ENCODE measurements at regions not wholly inside any gene's neighbourhood (a gene's known extent, or its start where the extent isn't known, plus 50 kb on each side); places are given as distances from the start of the nearest gene placed in this dataset.
"Not testable (repeated sequence)": the region's sequence is repeated elsewhere in the genome, so short reads cannot be mapped to it uniquely, and the experiment has no call there.

GRCh38 chr2:203606051-203606450 is 71.0 kb upstream of the RAPH1 start:
- no peaks in the 10 kb centered on the region for H3K36me3 ChIP-seq (ENCODE audit: control insufficient read depth, insufficient read depth, low read length)
- H3K9me3 ChIP-seq (ENCODE audit: control insufficient read depth, low read length): no peaks in the 10 kb centered on the region
- H3K9ac ChIP-seq (ENCODE audit: low read length): no peak overlapping the region
- H3K4me3 ChIP-seq (ENCODE audit: low read length): no peak overlapping the region
- H3K4me1 ChIP-seq (ENCODE audit: control insufficient read depth, insufficient read depth, low read length): peaks cover 13% of the 10 kb centered on the region
- no peaks in the 10 kb centered on the region for H3K27me3 ChIP-seq (ENCODE audit: control insufficient read depth, insufficient read depth, low read length)

- Histone ChIP-seq H3K4me3 (ENCODE audit: low read length) (no peak overlapping the region), H3K36me3 (ENCODE audit: control insufficient read depth, insufficient read depth, low read length) (no peaks in the 10 kb centered on the region), H3K9ac (ENCODE audit: low read length) (no peak overlapping the region), H3K27me3 (ENCODE audit: control insufficient read depth, insufficient read depth, low read length) (no peaks in the 10 kb centered on the region), H3K4me1 (ENCODE audit: control insufficient read depth, insufficient read depth, low read length) (peaks cover under 1% of the 10 kb centered on the region), H3K9me3 (ENCODE audit: control insufficient read depth, low read length) (no peaks in the 10 kb centered on the region)
These were observed 75.5 kb upstream of the RAPH1 start for GRCh38 chr2:203610558-203610957.

- Histone ChIP-seq H3K4me3 (ENCODE audit: low read length) (no peak overlapping the region), H3K36me3 (ENCODE audit: control insufficient read depth, insufficient read depth, low read length) (no peaks in the 10 kb centered on the region), H3K27me3 (ENCODE audit: control insufficient read depth, insufficient read depth, low read length) (no peaks in the 10 kb centered on the region), H3K4me1 (ENCODE audit: control insufficient read depth, insufficient read depth, low read length) (no peaks in the 10 kb centered on the region), H3K9me3 (ENCODE audit: control insufficient read depth, low read length) (no peaks in the 10 kb centered on the region), H3K9ac (ENCODE audit: low read length) (no peak overlapping the region)
These were observed 77.1 kb upstream of the RAPH1 start for GRCh38 chr2:203612246-203612645.

- Histone ChIP-seq H3K9ac (ENCODE audit: low read length) (no peak overlapping the region), H3K36me3 (ENCODE audit: control insufficient read depth, insufficient read depth, low read length) (no peaks in the 10 kb centered on the region), H3K27me3 (ENCODE audit: control insufficient read depth, insufficient read depth, low read length) (no peaks in the 10 kb centered on the region), H3K4me1 (ENCODE audit: control insufficient read depth, insufficient read depth, low read length) (no peaks in the 10 kb centered on the region), H3K4me3 (ENCODE audit: low read length) (no peak overlapping the region), H3K9me3 (ENCODE audit: control insufficient read depth, low read length) (no peaks in the 10 kb centered on the region)
These were observed 84.3 kb upstream of the RAPH1 start for GRCh38 chr2:203619267-203619878.

GRCh38 chr2:203621981-203622515 is 84.4 kb upstream of the CD28 start:
- Histone ChIP-seq H3K9ac (ENCODE audit: low read length) (no peak overlapping the region), H3K36me3 (ENCODE audit: control insufficient read depth, insufficient read depth, low read length) (no peaks in the 10 kb centered on the region), H3K27me3 (ENCODE audit: control insufficient read depth, insufficient read depth, low read length) (no peaks in the 10 kb centered on the region), H3K4me1 (ENCODE audit: control insufficient read depth, insufficient read depth, low read length) (peaks cover 5% of the 10 kb centered on the region), H3K4me3 (ENCODE audit: low read length) (no peak overlapping the region), H3K9me3 (ENCODE audit: control insufficient read depth, low read length) (no peaks in the 10 kb centered on the region)

- Histone ChIP-seq H3K27me3 (ENCODE audit: control insufficient read depth, insufficient read depth, low read length) (no peaks in the 10 kb centered on the region), H3K9ac (ENCODE audit: low read length) (no peak overlapping the region), H3K9me3 (ENCODE audit: control insufficient read depth, low read length) (no peaks in the 10 kb centered on the region), H3K4me3 (ENCODE audit: low read length) (no peak overlapping the region), H3K36me3 (ENCODE audit: control insufficient read depth, insufficient read depth, low read length) (no peaks in the 10 kb centered on the region), H3K4me1 (ENCODE audit: control insufficient read depth, insufficient read depth, low read length) (peaks cover 12% of the 10 kb centered on the region)
These were observed 83.3 kb upstream of the CD28 start for GRCh38 chr2:203623096-203623495.

GRCh38 chr2:203623661-203624060 is 82.8 kb upstream of the CD28 start:
- H3K27me3 ChIP-seq (ENCODE audit: control insufficient read depth, insufficient read depth, low read length): no peaks in the 10 kb centered on the region
- no peaks in the 10 kb centered on the region for H3K36me3 ChIP-seq (ENCODE audit: control insufficient read depth, insufficient read depth, low read length)
- no peak overlapping the region for H3K9ac ChIP-seq (ENCODE audit: low read length)
- H3K9me3 ChIP-seq (ENCODE audit: control insufficient read depth, low read length): no peaks in the 10 kb centered on the region
- no peak overlapping the region for H3K4me3 ChIP-seq (ENCODE audit: low read length)
- peaks cover 12% of the 10 kb centered on the region for H3K4me1 ChIP-seq (ENCODE audit: control insufficient read depth, insufficient read depth, low read length)

GRCh38 chr2:203625701-203626100 is 80.7 kb upstream of the CD28 start:
- Histone ChIP-seq H3K36me3 (ENCODE audit: control insufficient read depth, insufficient read depth, low read length) (no peaks in the 10 kb centered on the region), H3K9me3 (ENCODE audit: control insufficient read depth, low read length) (no peaks in the 10 kb centered on the region), H3K9ac (ENCODE audit: low read length) (no peak overlapping the region), H3K27me3 (ENCODE audit: control insufficient read depth, insufficient read depth, low read length) (no peaks in the 10 kb centered on the region), H3K4me3 (ENCODE audit: low read length) (no peak overlapping the region), H3K4me1 (ENCODE audit: control insufficient read depth, insufficient read depth, low read length) (peaks cover 12% of the 10 kb centered on the region)

- not testable (repeated sequence) for H3K36me3 ChIP-seq (ENCODE audit: control insufficient read depth, insufficient read depth, low read length); H3K9me3 ChIP-seq (ENCODE audit: control insufficient read depth, low read length)
These were observed 80.2 kb upstream of the CD28 start for GRCh38 chr2:203626247-203626646.

GRCh38 chr2:203626952-203627681 is 79.3 kb upstream of the CD28 start:
- no peaks in the 10 kb centered on the region for H3K36me3 ChIP-seq (ENCODE audit: control insufficient read depth, insufficient read depth, low read length)

More at GRCh38 chr2:203626247-203626646, 80.2 kb upstream of the CD28 start:
- not testable (repeated sequence) for H3K9ac ChIP-seq (ENCODE audit: low read length); H3K27me3 ChIP-seq (ENCODE audit: control insufficient read depth, insufficient read depth, low read length); H3K4me3 ChIP-seq (ENCODE audit: low read length)
- H3K4me1 ChIP-seq (ENCODE audit: control insufficient read depth, insufficient read depth, low read length): peaks cover 15% of the 10 kb centered on the region

GRCh38 chr2:203629699-203630098 is 76.7 kb upstream of the CD28 start:
- Histone ChIP-seq H3K4me3 (ENCODE audit: low read length) (no peak overlapping the region), H3K4me1 (ENCODE audit: control insufficient read depth, insufficient read depth, low read length) (peaks cover 16% of the 10 kb centered on the region), H3K36me3 (ENCODE audit: control insufficient read depth, insufficient read depth, low read length) (no peaks in the 10 kb centered on the region), H3K9me3 (ENCODE audit: control insufficient read depth, low read length) (no peaks in the 10 kb centered on the region), H3K27me3 (ENCODE audit: control insufficient read depth, insufficient read depth, low read length) (no peaks in the 10 kb centered on the region), H3K9ac (ENCODE audit: low read length) (no peak overlapping the region)

More at GRCh38 chr2:203626952-203627681, 79.3 kb upstream of the CD28 start:
- H3K9me3 ChIP-seq (ENCODE audit: control insufficient read depth, low read length): no peaks in the 10 kb centered on the region
- no peaks in the 10 kb centered on the region for H3K27me3 ChIP-seq (ENCODE audit: control insufficient read depth, insufficient read depth, low read length)
- no peak overlapping the region for H3K4me3 ChIP-seq (ENCODE audit: low read length)
- H3K4me1 ChIP-seq (ENCODE audit: control insufficient read depth, insufficient read depth, low read length): peaks cover 16% of the 10 kb centered on the region
- H3K9ac ChIP-seq (ENCODE audit: low read length): no peak overlapping the region

- H3K4me1 ChIP-seq (ENCODE audit: control insufficient read depth, insufficient read depth, low read length): peaks cover 16% of the 10 kb centered on the region
- H3K36me3 ChIP-seq (ENCODE audit: control insufficient read depth, insufficient read depth, low read length): no peaks in the 10 kb centered on the region
- H3K4me3 ChIP-seq (ENCODE audit: low read length): no peak overlapping the region
- H3K9me3 ChIP-seq (ENCODE audit: control insufficient read depth, low read length): no peaks in the 10 kb centered on the region
- no peaks in the 10 kb centered on the region for H3K27me3 ChIP-seq (ENCODE audit: control insufficient read depth, insufficient read depth, low read length)
- no peak overlapping the region for H3K9ac ChIP-seq (ENCODE audit: low read length)
These were observed 75.2 kb upstream of the CD28 start for GRCh38 chr2:203631068-203631757.

All from mucosa of stomach (tissue), 1 donor.